Stimulated activated CD4-positive, alpha-beta T cell treated with anti-CD3 and anti-CD28 coated beads, Interleukin-15, amount 100 ng/mL, for 48 hours (primary cell): ENCODE measurements at regions not wholly inside any gene's neighbourhood (a gene's known extent, or its start where the extent isn't known, plus 50 kb on each side); places are given as distances from the start of the nearest gene placed in this dataset.

Source experiments
- DNase-seq, 2 donors: peaks; one replicate each; pipeline ENCODE4 v3.0.0-alpha.2; 2020; ENCODE audit warnings: low read depth in 2 of 2

DNA sequence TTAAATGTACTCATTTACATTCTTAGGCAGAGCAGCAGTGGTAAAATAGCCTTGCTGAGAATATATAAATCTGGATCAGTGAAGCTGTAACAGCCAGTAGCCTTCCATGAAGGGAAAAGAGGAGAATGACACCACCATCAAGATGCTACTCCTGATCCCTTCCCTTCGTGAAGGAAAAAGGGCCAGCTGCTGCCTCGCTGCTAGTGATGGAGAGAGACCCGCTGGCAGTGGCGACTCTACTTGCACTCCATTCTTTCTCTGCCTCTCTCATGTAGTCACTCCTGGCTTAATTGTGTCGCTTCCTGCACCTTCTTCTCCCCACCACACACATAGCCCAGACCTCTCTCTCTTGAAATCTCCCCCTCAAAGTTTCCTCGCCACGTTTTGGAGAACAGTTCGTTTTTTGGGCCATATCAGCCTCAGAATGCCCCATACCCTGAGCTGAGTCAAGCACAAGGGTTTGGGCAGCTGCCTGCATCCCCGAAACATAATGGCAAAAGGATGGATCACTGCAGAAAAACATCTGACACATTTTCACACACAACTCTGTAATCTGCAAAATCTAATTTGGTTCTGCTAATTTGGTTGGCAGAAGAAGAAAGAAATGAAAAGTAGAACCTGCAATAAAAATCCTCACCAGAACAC, 460.3 kb upstream of the IL12A start:
- no peak for DNase-seq

DNA sequence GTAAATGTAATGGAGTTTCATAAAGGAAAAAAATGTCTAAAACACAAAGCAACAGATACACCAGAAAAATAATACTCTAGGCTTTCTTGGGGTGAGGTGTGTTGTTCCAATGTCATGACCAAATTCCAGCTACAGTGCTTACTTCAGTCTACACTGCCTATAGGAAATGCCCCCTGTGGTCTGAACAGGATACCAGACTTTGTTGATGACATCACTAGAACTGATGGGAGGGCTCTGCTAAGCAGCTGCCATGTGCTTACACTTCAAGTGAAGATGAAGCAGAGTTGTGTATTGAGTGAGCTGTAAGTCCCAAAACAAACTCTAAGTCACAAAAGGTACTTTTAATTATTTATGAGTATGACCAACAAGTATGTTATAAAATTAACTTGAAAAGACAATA, 456.1 kb upstream of the IL12A start:
- DNase-seq: no peak

DNA sequence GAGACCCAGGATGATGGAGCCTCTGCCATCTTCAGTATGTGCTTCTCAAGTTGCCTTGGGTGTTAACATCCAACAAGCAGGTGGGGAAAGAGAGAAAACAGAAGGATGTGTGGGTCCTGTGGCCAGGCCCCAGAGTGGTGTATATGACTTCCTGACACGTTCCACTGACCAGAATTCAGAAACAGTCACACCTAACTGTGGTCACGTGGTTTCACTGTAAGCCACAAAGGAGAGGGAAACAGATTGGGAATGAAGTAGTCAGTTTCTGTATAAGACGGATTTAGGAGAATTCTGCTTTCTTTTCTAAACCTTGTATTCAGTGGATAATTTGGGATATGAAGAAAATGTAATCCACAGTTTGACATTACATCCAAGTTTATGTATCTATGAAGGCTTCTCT, 454.1 kb upstream of the IL12A start:
- no peak for DNase-seq

DNA sequence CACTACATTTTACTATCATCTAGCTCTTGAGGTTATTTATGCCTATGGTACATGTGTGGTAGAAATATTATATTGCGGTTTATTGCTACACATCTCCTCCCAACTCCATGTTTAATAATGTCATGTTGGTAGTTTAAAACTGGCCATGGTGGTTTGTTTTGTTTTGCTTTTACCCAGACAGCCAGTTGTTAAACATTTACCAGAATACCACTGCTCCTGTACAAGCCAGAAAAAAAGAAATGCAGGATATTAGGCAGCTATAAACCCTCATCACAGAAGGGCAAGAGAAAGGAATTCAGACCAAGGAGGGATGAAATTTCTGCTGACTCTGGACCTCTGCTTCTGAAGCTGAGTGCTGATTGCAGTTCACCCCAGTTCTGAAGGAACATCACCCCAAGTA, 451.8 kb upstream of the IL12A start:
- no peak for DNase-seq

DNA sequence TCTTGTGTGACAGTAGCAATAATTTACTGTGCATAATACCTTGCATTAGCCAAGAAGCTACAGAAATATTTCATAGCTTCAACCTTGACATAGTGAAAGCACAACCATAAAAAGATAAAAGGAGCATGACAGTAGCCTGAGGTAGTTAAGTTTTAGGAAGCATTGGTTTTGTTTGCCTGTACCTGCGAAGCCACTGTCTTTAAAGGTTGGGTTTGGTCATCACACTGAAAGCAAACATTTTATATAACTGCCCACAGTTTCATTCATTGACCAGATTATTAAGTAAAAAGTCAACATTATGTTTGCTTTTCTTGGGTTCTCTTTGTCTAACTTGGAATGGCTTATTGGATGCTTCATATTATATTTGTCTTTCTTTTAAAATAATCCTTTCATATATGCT, 450.1 kb upstream of the IL12A start:
- DNase-seq: no peak

DNA sequence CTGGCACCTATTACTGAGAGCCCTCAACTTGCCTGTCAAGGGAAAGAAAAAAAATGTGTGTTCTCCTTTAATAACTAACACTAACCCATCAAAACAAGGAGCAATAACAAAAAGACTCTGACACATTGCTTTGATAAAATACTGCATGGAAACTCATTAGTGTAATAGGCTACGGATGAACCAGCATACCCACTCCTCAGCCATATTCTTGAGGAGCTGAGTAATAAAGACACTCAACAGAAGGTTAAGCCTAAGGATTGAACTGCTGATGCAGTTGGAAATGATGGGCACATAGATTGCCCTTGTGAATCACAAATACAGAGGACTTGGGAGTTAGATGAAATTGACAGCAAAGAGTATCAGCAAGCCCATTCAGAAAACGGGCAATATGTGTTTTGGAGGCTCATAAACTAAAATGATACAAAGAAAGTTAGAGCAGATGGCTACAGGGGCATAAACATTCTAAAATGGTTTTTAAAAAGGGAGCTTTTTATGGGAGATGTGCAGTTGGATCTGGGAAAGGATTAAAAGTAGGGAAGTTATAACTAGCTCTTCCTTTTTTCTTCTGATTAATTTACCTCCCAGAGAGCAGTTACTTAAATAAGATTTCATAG, 447.6 kb upstream of the IL12A start:
- no peak for DNase-seq

DNA sequence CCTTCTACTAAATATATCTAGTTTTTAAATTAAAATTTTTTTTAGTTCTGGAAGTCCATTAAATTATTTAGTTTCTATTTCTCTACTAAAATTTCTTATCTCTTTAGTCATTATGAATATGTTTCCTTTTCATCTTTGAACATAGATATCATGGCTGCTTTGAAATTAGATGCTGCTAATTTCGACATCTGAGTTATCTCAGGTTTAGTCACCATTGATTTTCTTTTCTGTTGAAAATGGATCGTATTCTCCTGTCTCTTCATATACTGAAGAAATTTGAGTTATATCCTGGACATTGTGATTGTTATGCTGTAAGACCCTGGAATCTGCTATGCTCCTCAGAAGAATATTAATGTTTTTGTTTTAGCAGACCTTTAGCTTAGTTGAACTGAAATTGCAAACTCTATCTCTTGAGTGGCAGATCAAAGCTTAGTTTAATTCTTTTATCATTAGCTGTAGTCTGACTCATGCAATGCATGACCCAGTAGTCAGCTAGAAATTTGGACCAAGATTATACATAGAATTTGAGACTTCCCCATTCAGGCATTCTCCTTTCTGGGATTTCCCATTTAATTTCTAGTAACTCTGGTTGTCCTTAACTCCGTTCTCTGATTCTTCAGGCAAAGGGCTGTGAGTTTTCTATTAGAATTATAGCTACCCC, 439.8 kb upstream of the IL12A start:
- no peak for DNase-seq

DNA sequence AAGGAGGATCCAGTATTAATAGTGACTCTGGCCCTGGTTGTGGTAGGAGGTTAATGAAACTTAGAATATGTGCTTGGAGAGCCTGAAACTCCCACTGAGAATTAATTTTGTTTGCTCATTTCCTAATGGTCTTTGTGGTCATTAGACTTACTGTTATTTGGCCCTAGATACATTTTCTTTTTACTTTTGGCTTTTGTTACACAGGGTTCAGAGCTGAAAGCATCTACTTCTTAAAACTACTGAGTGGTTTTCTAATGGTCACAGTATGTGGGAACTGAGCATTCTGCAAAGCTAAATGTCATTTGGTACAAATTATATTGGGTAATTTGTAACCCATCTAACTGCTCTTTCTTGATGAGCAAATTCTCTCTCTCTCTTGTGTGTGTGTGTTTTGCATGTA, 433.4 kb upstream of the IL12A start:
- DNase-seq: no peak

DNA sequence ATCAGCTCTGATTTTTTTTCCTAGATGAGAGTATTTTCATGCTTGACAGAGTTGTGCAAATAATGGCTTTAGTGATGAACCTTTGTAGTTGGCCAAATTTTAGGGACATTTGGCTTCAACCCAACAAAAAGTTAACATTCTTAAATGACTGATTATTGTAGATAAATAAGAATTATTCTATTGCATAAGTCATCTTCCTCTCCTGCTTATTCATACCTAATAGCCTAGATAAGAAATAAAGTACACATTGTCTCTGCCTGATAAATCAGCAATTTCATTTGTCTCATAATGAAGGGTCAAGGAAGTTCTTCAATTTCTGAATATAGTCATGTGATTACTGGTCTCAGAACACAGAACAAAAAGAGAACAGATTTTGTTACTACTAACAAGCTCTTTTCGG, 428.9 kb upstream of the IL12A start:
- no peak for DNase-seq

DNA sequence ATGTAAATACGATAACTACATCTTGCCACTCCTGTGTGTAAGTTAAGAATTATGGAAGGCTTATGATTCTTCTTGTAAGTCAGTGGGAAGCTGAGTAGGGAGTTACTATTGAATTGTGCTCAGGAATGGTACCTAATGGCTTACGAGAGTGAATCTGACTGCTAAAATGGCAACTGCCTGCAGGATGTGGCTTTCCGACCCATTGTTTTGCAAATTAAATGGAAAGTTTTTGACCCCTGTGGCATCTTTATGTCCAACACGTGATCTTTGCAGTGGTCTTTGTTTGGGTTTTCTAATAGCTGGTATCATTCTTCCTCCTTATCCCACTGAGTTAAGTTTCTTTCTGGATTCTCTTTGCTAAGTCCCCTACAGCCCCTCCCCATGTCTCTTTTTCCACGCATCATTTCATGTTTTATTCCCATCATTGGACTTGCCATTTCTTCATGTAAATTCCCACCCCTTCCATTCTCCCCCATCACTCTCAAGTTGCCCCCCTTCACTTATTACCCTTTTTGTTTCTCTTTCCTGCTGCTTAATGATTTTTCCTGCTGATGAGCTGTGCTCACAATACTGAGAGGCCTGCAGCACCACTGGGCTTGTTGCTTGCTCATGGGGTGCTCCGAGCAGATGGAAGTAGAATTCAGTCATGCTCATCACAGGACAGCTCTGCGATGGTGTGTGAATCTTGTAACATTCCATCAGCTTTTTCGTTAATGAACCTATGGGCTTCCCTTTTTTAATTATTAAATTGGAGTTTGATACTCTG, 428.2 kb upstream of the IL12A start:
- DNase-seq: no peak

DNA sequence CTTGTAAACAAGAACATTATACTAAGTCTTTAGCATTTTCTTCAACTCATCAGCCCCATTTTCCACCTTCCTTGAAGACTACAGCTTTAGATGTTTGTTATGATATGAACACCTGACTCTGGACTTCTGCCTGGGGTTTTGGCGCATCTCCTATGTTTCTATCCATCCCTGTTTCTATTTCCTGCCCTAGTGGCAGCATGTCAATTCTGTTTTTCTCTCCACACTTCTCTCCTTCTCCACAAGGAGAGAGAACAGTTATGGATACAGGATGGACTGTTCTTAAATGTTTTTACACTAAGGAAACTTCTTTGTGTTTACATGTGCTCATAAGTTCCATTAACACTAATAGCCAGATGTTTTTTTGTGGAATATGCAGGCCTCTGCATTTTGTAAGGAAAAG, 423.3 kb upstream of the IL12A start:
- DNase-seq: no peak

DNA sequence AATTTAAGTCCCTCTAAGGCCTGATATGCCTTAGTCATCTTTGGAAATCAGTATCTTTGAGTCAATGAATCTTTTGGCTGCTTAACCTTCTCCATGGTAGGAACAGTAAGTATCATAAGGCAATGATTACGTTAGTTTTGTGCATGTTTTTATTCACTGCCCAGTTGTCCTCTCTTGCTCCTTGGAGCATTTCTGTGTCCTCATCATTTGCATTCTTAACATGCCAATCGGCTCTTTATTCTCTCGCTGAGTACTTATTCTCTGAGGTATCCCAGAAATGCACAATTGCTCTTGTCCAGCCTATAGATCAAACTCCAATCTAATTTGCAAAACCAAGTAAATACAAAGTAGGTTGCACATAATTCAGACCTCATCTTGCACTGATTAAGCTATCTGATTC, 405.0 kb upstream of the IL12A start:
- no peak for DNase-seq

DNA sequence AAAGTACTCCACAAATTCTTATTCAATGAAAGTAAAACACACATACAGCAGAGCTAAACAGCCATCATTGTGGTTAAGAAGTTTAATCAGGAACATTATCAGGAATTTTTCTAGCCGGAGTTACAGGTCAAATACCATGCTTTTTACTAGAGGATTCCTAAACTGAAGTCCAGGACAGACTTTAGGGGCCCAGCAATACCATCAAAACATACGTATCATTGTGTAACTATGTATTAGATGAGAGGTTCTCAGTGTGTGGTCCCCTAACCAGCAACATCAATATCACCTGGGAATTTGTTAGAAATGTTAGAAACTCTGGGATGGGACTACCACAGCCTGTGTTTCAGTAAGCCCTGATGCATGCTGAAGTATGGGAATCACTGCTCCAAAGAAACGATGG, 404.2 kb upstream of the IL12A start:
- DNase-seq: no peak

DNA sequence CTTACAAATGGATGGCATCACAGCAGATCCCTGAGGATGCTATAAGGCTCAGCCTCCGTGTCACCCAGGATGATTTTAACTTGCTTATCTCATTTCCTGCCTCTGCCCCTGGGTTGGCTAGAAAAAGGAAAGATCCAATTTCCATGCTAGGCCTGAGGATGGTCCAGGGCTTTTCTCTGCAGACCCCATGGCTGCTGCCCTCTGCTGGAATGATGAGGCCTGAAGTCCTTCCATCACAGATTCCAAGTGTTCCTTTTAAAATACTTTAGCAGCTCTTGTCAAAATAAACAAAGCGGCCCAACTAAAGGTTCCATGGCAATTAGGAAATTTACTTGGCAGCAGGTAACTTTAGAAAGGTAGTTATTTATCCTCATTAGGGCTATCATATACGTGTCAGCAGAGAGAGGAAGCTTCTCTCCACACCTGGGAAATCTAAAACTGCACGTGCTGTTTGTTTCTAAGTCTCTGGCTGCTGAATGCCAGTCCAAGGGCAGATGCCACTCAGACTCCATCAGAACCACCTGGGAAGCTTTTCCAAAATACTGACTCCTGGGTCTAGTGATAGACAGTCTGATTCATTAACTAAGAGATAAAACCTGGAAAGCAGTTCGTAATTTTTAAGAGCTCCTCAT, 401.9 kb upstream of the IL12A start:
- no peak for DNase-seq

DNA sequence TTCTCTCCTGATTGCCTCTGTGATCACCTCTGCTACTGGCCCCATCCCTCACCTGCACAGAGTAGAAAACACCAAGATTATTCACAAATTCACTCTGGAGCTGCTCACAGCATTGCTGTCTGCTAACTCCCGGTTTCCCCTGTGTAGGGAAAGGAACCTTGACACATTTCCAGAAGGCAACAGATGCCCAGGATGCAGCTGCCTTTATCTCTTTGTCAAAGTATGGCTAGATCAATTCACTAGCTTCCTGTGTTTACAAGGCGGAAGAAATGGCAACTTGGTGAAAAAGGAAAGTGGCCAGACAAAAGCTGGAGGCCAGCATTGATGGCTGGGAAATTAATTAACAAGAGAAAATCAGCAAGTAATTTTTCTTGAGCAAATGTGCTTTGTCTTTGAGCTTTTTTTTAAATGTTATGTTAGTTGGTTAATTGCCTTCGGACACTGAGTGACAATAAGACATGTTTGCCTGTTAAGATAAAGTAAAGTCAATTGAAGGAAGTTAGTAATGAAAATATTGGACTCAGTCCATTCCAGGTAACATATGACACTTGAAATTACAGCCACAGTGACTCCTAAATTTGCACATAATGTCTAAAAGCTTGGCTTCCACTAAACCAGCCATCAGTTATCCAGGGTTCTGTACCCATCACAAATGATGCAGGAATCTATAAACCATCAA, 394.6 kb upstream of the IL12A start:
- DNase-seq: no peak

DNA sequence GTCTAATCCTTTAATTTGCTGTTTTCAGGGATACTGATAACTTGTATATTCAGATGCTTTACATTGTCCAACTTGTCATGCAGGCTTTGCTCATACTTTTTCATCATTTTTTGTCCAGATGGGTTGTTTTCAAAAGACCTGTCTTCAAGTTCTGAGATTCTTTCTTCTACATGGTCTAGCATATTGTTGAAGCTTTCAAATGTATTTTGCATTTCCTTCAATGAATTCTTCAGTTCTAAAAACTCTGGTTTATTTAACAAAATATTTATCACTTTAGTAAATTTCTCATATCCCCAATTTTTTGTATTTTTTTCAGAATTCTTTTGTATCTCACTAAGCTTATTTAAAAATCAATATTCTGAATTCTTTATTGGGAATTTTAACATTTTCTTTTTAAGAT, 388.3 kb upstream of the IL12A start:
- no peak for DNase-seq

DNA sequence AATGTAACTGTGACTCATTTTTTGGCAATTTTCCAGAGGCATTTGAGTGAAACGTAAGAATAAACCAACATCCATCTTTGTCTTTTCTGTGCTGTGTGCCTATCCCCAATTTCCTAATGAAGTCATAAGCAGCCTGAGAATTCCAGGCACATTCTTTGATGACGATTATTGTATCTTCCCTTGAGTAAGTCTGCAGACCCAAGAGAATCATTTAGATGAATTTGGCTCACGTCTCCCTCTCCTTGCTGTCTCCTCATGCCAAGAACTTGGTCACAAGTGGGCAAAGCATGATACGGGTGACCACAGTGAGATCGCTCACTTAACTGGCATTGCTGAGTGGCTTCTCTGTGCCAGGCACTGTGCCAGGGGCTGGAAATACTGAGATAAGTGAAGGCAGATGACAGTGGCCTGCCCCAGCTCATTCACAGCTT, 384.5 kb upstream of the IL12A start:
- no peak for DNase-seq

DNA sequence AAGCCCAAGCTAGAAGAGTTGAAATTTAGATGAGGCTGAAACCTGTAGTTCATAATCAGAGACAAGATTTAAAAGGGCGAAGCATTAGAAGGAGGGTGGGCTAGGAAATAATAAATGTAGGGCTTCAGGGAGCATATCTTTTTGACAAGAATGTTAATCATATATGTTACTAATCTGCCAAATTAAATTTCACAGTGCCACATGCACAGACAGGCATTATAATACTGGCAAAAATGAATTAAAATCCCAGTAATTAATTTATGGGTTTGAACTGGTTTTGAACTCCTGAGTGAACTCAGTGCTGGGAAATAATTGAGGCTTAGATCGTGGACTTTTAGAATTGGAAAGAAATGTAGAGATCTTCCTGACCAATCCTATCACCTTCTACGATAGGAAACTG, 383.5 kb upstream of the IL12A start:
- DNase-seq: no peak

DNA sequence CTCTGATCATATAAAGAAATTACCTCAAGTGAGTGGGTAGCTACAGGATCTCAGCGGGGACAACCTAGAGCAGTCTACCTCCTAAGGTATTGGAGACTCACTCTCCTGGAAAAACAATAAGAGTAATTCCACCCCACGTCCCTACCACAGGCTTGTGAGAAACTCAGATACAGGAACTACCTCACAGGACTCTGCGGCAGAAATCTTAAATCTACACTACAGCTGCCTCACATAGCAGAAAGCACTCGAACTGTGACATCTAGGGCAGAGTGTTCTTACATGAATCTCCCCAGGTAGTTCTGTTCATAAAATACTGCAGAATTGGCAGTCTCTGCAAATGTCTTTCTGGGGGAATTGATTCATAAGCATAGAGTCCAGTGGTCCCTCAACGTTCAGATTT, 382.9 kb upstream of the IL12A start:
- no peak for DNase-seq

DNA sequence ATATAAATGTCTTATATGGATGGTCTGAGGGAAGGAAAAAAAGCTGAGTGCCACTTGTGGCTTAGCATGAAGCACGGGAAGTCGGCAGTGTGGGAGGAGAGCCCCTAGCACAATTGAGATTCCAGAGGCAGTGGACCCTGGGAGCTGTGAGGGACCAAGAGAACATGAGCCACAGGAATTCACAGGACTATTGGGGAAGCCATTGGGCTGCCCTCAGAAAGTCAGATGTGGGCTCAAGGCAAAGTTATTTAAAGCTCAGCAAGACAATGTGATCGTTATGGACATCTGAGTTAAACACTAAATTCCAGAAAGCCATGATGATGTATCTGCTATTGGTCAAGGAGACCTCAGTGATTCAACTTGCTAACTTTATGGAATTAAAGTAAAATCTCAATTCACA, 380.8 kb upstream of the IL12A start:
- no peak for DNase-seq

DNA sequence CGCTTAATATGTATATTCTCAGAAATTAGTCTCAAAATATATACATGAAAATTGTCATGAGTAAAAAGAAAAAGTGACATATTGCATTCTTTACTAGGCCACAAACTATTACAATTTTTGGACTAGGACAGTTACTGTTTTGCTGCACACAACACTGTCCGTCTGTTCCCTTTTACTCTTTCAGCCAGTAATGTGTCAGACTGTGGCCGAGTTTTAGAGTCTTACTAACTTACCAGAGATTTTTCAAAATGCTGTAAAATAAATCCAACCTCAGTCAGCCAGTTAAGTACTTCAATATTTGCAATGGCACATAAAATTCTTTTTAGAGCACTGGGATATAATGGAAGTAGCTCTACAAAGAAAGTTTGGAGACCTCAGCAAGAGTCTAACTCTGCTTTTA, 380.3 kb upstream of the IL12A start:
- DNase-seq: no peak

DNA sequence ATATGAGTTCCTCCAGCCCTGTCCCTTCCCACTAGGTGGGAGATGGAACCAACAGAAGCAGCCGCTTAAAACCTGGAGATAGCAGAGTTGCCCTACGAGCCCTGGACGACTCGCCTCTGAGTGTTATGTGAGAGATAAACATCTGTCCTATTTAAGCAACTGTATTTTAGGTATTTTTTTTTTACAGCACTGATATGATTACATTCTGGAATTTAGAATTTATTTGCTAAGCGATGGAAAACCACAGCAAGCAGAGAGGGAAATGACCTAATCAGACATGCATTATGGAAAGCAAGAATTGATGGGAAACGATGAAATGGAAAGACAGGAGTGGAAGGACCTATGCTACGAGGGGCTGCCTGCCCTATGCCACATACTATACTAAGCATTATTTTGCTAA, 379.0 kb upstream of the IL12A start:
- DNase-seq: no peak
